ENCODE measurements at regions not wholly inside any gene's neighbourhood (a gene's known extent, or its start where the extent isn't known, plus 50 kb on each side); places are given as distances from the start of the nearest gene placed in this dataset.

GRCh38 chr6:142679907-142680700 is 264.9 kb downstream of the HIVEP2 start:
- TF ChIP-seq CTCF (conservative IDR thresholded peaks at IDR 0.05; ENCODE audit: low read length) = no peak
- no peak for TF ChIP-seq EZH2phosphoT487 (IDR thresholded peaks at IDR 0.05; ENCODE audit: borderline replicate concordance, low read depth, low read length)
